BJ (cell line): ENCODE measurements at regions not wholly inside any gene's neighbourhood (a gene's known extent, or its start where the extent isn't known, plus 50 kb on each side); places are given as distances from the start of the nearest gene placed in this dataset.

Experiments used
- CTCF ChIA-PET: fragments of 350-600 bp; formaldehyde crosslinking; extraction: SDS; loops from one replicate; lab custom pipeline; 2021; ENCODE audit warnings: antibody characterized with exemption, inconsistent platforms; lab: Yijun Ruan, JAX
- POLR2A ChIA-PET: fragments of 300-600 bp; sonication (Branson Sonifier 250); formaldehyde crosslinking; extraction: SDS; loops from one replicate; lab custom pipeline; 2021; ENCODE audit warnings: antibody characterized with exemption; lab: Charles Lee
- DNase-seq: peaks from one replicate; pipeline ENCODE4 v3.0.0-alpha.2; 2011; ENCODE audit warnings: low read depth
- H3K27me3 ChIP-seq: 2 replicates; pipeline ENCODE4 v1.6.0; 2011; ENCODE audit warnings: low read length; ENCODE audit not compliant: control insufficient read depth, insufficient read depth
- H3K36me3 ChIP-seq: 2 replicates; pipeline ENCODE4 v1.5.1; 2011; ENCODE audit warnings: low read length; ENCODE audit not compliant: control insufficient read depth, insufficient read depth
- H3K4me3 ChIP-seq: 2 replicates; pipeline ENCODE4 v1.5.1; 2011; ENCODE audit warnings: low read depth, mild to moderate bottlenecking, control low read depth, low read length
- CTCF ChIP-seq: IDR thresholded peaks from 2 replicates; pipeline ENCODE4 v1.5.1; 2011; ENCODE audit warnings: low read depth, mild to moderate bottlenecking, control low read depth, inconsistent platforms, low read length, moderate library complexity; ENCODE audit not compliant: insufficient read depth

DNA sequence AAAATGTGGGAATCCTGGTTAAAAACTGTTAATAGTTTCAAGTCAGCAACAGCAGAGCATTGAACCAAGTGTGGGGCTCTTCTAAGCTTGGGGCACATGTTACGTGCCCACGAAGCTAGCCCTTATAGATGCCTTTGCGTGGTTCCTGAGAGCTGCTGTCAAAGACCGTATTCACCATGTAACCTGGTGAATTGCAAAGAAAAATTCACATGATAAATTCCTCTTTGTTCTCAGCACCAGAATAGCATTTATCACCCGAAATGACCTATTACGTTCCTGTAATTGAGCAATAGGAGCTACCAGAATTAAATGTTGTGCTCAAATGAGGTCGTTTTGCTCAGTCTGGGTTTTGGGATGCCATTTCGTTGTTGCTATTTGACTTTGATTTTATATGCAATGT, 202.6 kb upstream of the PRPS1L1 start:
- TF ChIP-seq CTCF: no peak
- ChIA-PET POLR2A (no interaction called here), CTCF (interaction anchor here (0.7 kb wide), 1 partner anchor 1083 kb away, joined by 3 read pairs; no protein-coding TSS in a partner anchor)
- no peaks in the 10 kb centered on the region for H3K36me3 ChIP-seq
- H3K27me3 ChIP-seq: no peaks in the 10 kb centered on the region
- no peak overlapping the region for H3K4me3 ChIP-seq
- DNase-seq: no peak

- ChIA-PET CTCF (no interaction called here), POLR2A (no interaction called here)
These were observed 204.2 kb upstream of the PRPS1L1 start for GRCh38 chr7:18231854-18232253.

GRCh38 chr7:18234519-18234918, 206.9 kb upstream of the PRPS1L1 start:
- Histone ChIP-seq H3K27me3 (no peaks in the 10 kb centered on the region), H3K36me3 (no peaks in the 10 kb centered on the region), H3K4me3 (no peak overlapping the region)
- no peak for DNase-seq
- POLR2A ChIA-PET: no interaction called here
- CTCF ChIA-PET: no interaction called here
- no peak for TF ChIP-seq CTCF

More at GRCh38 chr7:18231854-18232253, 204.2 kb upstream of the PRPS1L1 start:
- no peak for TF ChIP-seq CTCF
- Histone ChIP-seq H3K36me3 (no peaks in the 10 kb centered on the region), H3K27me3 (no peaks in the 10 kb centered on the region), H3K4me3 (no peak overlapping the region)
- no peak for DNase-seq

- Histone ChIP-seq H3K36me3 (no peaks in the 10 kb centered on the region), H3K4me3 (no peak overlapping the region), H3K27me3 (no peaks in the 10 kb centered on the region)
- ChIA-PET POLR2A (no interaction called here), CTCF (no interaction called here)
- no peak for TF ChIP-seq CTCF
- DNase-seq: no peak
These were observed 208.2 kb upstream of the PRPS1L1 start for GRCh38 chr7:18235819-18236218.

GRCh38 chr7:18239212-18239611, 211.6 kb upstream of the PRPS1L1 start:
- Histone ChIP-seq H3K36me3 (no peaks in the 10 kb centered on the region), H3K4me3 (no peak overlapping the region), H3K27me3 (no peaks in the 10 kb centered on the region)
- ChIA-PET CTCF (no interaction called here), POLR2A (no interaction called here)
- TF ChIP-seq CTCF: no peak
- DNase-seq: no peak
